Kasumi-1 (cell line): ENCODE measurements at regions not wholly inside any gene's neighbourhood (a gene's known extent, or its start where the extent isn't known, plus 50 kb on each side); places are given as distances from the start of the nearest gene placed in this dataset.
A peak's percentile ranks its signal among the peaks of the same experiment; 100 is the strongest.

ENCODE experiments used
- DNase-seq, 2 experiments: peaks; one replicate each; lab custom pipeline; 2025; lab: John Stamatoyannopoulos, UW

- no peak for DNase-seq
These were observed 86.7 kb upstream of the RAB6C start for GRCh38 chr2:129892773-129893172.

GRCh38 chr2:129893244-129893643 lies 86.2 kb upstream of the RAB6C start:
- no peak for DNase-seq

GRCh38 chr2:129894616-129895015 lies 84.8 kb upstream of the RAB6C start:
- DNase-seq: no peak

GRCh38 chr2:129895061-129895460 lies 84.4 kb upstream of the RAB6C start:
- no peak for DNase-seq

- no peak for DNase-seq
These were observed 83.9 kb upstream of the RAB6C start for GRCh38 chr2:129895526-129896082.

- DNase-seq: no peak
These were observed 83.0 kb upstream of the RAB6C start for GRCh38 chr2:129896226-129897100.

- no peak for DNase-seq
These were observed 77.6 kb upstream of the RAB6C start for GRCh38 chr2:129901754-129902415.

- no peak for DNase-seq
These were observed 76.5 kb upstream of the RAB6C start for GRCh38 chr2:129902731-129903585.

GRCh38 chr2:129903586-129904425 lies 75.7 kb upstream of the RAB6C start:
- no peak for DNase-seq

- no peak for DNase-seq
These were observed 74.7 kb upstream of the RAB6C start for GRCh38 chr2:129904532-129905446.

- no peak for DNase-seq
These were observed 73.8 kb upstream of the RAB6C start for GRCh38 chr2:129905664-129906081.

GRCh38 chr2:129906139-129906860 lies 73.2 kb upstream of the RAB6C start:
- no peak for DNase-seq

GRCh38 chr2:129906861-129907235 lies 72.6 kb upstream of the RAB6C start:
- DNase-seq: peak; percentile 28 to 50

- DNase-seq: no peak
These were observed 72.0 kb upstream of the RAB6C start for GRCh38 chr2:129907256-129907998.

GRCh38 chr2:129908721-129909373 lies 70.6 kb upstream of the RAB6C start:
- DNase-seq: no peak

GRCh38 chr2:129909651-129910418 lies 69.6 kb upstream of the RAB6C start:
- no peak for DNase-seq
